ENCODE measurements at regions not wholly inside any gene's neighbourhood (a gene's known extent, or its start where the extent isn't known, plus 50 kb on each side); places are given as distances from the start of the nearest gene placed in this dataset.

- TF ChIP-seq CTCF (conservative IDR thresholded peaks at IDR 0.05; ENCODE audit: low read length), result no peak
- no peak for TF ChIP-seq EZH2phosphoT487 (IDR thresholded peaks at IDR 0.05; ENCODE audit: borderline replicate concordance)
These were observed 145.9 kb downstream of the GJA1 start for GRCh38 chr6:121581327-121581726.

All from Loucy (cell line).